ENCODE measurements at regions not wholly inside any gene's neighbourhood (a gene's known extent, or its start where the extent isn't known, plus 50 kb on each side); places are given as distances from the start of the nearest gene placed in this dataset.

DNA sequence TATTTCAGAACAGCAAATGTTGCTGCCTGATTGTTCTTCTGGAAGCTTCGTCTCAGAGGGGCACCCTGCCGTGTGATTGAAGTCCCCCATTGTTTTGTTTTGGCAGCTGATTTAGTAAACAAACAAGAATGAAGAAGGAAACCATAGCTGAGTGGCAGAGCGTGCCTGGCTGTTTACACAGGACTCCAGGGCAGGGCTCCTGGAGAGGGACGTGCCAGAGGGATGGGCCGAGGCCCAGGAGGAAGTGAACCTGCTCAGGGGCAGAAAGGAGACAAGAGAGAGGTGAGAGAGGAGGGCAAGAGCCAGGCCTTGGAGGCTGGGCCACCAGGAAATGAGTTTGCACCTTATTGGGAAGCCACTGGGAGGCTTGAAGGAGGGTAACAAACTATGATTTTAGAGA lies 85.5 kb upstream of the B3GAT1 start:
- TF ChIP-seq, protein P1, sequence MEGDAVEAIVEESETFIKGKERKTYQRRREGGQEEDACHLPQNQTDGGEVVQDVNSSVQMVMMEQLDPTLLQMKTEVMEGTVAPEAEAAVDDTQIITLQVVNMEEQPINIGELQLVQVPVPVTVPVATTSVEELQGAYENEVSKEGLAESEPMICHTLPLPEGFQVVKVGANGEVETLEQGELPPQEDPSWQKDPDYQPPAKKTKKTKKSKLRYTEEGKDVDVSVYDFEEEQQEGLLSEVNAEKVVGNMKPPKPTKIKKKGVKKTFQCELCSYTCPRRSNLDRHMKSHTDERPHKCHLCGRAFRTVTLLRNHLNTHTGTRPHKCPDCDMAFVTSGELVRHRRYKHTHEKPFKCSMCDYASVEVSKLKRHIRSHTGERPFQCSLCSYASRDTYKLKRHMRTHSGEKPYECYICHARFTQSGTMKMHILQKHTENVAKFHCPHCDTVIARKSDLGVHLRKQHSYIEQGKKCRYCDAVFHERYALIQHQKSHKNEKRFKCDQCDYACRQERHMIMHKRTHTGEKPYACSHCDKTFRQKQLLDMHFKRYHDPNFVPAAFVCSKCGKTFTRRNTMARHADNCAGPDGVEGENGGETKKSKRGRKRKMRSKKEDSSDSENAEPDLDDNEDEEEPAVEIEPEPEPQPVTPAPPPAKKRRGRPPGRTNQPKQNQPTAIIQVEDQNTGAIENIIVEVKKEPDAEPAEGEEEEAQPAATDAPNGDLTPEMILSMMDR (IDR thresholded peaks at IDR 0.05) = no peak
- no peak for TF ChIP-seq POLR2A (IDR thresholded peaks at IDR 0.05)

Data from lower leg skin (tissue), 3 donors.